ENCODE measurements at regions not wholly inside any gene's neighbourhood (a gene's known extent, or its start where the extent isn't known, plus 50 kb on each side); places are given as distances from the start of the nearest gene placed in this dataset.

DNA sequence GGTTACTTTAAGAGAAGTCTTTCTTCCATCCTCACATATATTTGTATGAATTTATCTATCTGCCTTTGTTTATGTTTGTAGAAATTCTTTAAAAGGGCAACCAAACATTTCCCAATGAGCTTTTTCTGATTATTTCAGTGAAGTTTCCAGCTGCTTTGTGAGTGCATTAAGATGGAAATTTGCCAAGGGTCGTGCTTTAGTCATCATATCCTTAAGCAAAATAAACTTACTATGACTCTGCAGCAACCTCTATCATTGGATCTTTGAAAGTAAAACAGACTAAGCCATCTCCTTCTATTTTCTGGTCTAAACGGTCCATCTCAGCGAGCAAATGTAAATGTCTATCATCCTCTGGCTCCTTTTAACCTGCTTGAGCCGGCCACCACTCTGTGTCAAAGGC is 489.3 kb downstream of the SOX11 start:
- TF ChIP-seq, protein P1, sequence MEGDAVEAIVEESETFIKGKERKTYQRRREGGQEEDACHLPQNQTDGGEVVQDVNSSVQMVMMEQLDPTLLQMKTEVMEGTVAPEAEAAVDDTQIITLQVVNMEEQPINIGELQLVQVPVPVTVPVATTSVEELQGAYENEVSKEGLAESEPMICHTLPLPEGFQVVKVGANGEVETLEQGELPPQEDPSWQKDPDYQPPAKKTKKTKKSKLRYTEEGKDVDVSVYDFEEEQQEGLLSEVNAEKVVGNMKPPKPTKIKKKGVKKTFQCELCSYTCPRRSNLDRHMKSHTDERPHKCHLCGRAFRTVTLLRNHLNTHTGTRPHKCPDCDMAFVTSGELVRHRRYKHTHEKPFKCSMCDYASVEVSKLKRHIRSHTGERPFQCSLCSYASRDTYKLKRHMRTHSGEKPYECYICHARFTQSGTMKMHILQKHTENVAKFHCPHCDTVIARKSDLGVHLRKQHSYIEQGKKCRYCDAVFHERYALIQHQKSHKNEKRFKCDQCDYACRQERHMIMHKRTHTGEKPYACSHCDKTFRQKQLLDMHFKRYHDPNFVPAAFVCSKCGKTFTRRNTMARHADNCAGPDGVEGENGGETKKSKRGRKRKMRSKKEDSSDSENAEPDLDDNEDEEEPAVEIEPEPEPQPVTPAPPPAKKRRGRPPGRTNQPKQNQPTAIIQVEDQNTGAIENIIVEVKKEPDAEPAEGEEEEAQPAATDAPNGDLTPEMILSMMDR (conservative IDR thresholded peaks at IDR 0.05; ENCODE audit: low read length) = no peak
- no peak for TF ChIP-seq EZH2phosphoT487 (IDR thresholded peaks at IDR 0.05; ENCODE audit: borderline replicate concordance)

All from Loucy (cell line).